HepG2 (cell line): ENCODE measurements at regions not wholly inside any gene's neighbourhood (a gene's known extent, or its start where the extent isn't known, plus 50 kb on each side); places are given as distances from the start of the nearest gene placed in this dataset.
"Not testable (repeated sequence)": the region's sequence is repeated elsewhere in the genome, so short reads cannot be mapped to it uniquely, and the experiment has no call there.

Source experiments
- ATAD3A ChIP-seq: sonication (generic); formaldehyde crosslinking; IDR thresholded peaks from 2 replicates; pipeline ENCODE4 v1.4.0; 2020; ENCODE audit warnings: missing genetic modification reagents
- MED8 ChIP-seq: sonication (generic); formaldehyde crosslinking; IDR thresholded peaks from 2 replicates; pipeline ENCODE4 v1.8.1; 2023; ENCODE audit warnings: mild to moderate bottlenecking, missing genetic modification reagents; ENCODE audit not compliant: insufficient replicate concordance
- TF ChIP-seq, protein P1 (sequence below): sonication (generic); formaldehyde crosslinking; IDR thresholded peaks from 2 replicates; pipeline ENCODE4 v1.9.0; 2021; ENCODE audit warnings: missing genetic modification reagents, mild to moderate bottlenecking, borderline replicate concordance
- TF ChIP-seq, protein P2 (sequence below): sonication (generic); formaldehyde crosslinking; IDR thresholded peaks from 2 replicates; pipeline ENCODE4 v1.4.0; 2020; ENCODE audit warnings: mild to moderate bottlenecking, missing genetic modification reagents, borderline replicate concordance
- TF ChIP-seq, protein P3 (sequence below): sonication (generic); formaldehyde crosslinking; IDR thresholded peaks from 2 replicates; pipeline ENCODE4 v1.4.0; 2020; ENCODE audit warnings: mild to moderate bottlenecking, missing genetic modification reagents
- TF ChIP-seq, protein P4 (sequence below): sonication (generic); formaldehyde crosslinking; IDR thresholded peaks from 2 replicates; pipeline ENCODE4 v1.5.0; 2020; ENCODE audit warnings: mild to moderate bottlenecking, missing genetic modification reagents, moderate library complexity

DNA sequence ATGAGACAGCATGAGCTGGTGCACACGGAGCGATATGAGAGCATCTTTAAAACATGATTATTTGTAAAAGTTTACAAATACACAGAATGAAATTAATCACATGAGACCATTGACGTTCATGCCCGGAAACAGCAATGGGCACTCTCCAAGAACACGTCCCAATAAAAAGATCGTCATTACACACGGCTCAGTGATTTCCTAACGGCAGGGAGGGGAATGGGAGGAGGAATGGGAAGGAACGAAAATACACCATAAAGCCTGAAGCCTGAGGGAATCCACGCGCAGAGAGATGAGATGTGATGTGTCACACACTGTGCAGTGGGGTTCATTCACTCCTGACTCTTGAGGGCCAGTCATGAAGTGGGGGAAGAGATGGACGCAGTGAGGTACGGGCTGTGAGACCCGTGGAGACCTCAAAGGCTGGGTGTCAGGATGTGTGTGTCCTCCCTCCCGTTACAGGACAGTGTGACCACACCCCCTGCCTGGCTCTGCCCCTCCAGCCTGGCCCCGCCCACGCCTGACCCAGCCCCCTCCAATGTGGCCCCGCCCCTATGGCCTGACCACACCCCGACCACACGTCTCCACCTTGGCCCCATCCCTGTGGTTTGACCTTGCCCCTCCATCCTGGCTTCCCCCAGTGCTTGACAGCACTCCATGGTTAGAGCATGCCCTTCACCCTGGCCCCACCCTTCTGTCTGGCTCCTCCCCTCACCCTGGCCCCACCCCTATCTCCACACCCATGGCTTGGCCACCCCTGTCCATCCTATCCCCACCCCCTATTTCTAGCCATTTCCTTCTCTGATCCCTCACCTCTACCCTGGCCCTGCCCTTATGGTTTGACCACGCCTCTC lies 270.5 kb upstream of the SFSWAP start:
- TF ChIP-seq ATAD3A, MED8 (CRISPR knock-in tag): not testable (repeated sequence)
- TF ChIP-seq, protein P1, sequence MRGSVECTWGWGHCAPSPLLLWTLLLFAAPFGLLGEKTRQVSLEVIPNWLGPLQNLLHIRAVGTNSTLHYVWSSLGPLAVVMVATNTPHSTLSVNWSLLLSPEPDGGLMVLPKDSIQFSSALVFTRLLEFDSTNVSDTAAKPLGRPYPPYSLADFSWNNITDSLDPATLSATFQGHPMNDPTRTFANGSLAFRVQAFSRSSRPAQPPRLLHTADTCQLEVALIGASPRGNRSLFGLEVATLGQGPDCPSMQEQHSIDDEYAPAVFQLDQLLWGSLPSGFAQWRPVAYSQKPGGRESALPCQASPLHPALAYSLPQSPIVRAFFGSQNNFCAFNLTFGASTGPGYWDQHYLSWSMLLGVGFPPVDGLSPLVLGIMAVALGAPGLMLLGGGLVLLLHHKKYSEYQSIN (CRISPR knock-in tag) = not testable (repeated sequence)
- TF ChIP-seq, protein P2, sequence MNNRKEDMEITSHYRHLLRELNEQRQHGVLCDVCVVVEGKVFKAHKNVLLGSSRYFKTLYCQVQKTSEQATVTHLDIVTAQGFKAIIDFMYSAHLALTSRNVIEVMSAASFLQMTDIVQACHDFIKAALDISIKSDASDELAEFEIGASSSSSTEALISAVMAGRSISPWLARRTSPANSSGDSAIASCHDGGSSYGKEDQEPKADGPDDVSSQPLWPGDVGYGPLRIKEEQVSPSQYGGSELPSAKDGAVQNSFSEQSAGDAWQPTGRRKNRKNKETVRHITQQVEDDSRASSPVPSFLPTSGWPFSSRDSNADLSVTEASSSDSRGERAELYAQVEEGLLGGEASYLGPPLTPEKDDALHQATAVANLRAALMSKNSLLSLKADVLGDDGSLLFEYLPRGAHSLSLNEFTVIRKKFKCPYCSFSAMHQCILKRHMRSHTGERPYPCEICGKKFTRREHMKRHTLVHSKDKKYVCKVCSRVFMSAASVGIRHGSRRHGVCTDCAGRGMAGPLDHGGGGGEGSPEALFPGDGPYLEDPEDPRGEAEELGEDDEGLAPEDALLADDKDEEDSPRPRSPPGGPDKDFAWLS (CRISPR knock-in tag) = not testable (repeated sequence)
- TF ChIP-seq, protein P3, sequence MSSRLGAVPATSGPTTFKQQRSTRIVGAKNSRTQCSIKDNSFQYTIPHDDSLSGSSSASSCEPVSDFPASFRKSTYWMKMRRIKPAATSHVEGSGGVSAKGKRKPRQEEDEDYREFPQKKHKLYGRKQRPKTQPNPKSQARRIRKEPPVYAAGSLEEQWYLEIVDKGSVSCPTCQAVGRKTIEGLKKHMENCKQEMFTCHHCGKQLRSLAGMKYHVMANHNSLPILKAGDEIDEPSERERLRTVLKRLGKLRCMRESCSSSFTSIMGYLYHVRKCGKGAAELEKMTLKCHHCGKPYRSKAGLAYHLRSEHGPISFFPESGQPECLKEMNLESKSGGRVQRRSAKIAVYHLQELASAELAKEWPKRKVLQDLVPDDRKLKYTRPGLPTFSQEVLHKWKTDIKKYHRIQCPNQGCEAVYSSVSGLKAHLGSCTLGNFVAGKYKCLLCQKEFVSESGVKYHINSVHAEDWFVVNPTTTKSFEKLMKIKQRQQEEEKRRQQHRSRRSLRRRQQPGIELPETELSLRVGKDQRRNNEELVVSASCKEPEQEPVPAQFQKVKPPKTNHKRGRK (CRISPR knock-in tag) = not testable (repeated sequence)
- TF ChIP-seq, protein P4, sequence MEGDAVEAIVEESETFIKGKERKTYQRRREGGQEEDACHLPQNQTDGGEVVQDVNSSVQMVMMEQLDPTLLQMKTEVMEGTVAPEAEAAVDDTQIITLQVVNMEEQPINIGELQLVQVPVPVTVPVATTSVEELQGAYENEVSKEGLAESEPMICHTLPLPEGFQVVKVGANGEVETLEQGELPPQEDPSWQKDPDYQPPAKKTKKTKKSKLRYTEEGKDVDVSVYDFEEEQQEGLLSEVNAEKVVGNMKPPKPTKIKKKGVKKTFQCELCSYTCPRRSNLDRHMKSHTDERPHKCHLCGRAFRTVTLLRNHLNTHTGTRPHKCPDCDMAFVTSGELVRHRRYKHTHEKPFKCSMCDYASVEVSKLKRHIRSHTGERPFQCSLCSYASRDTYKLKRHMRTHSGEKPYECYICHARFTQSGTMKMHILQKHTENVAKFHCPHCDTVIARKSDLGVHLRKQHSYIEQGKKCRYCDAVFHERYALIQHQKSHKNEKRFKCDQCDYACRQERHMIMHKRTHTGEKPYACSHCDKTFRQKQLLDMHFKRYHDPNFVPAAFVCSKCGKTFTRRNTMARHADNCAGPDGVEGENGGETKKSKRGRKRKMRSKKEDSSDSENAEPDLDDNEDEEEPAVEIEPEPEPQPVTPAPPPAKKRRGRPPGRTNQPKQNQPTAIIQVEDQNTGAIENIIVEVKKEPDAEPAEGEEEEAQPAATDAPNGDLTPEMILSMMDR (CRISPR knock-in tag) = not testable (repeated sequence)
